ENCODE measurements at regions not wholly inside any gene's neighbourhood (a gene's known extent, or its start where the extent isn't known, plus 50 kb on each side); places are given as distances from the start of the nearest gene placed in this dataset.

DNA sequence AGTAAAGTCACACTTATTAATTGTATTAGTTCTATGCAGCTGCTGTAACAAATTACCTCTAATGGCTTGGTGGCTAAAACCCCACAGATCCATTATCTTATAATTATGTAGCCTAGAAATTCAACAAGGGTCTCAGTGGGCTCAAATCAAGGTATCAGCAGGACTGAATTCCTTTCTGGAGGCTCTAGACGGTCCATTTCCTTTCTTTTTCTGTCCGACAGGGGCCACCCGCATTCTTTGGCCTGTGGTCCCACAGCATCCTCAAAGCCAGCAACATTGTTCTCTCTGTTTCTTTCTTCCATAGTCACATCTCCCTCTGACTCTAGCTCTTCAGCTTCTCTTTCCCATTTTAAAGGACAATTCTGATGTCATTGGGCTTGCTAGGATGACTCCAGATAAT lies 276.3 kb upstream of the ZNF717 start:
- no peak for TF ChIP-seq ZNF560 (tag by site-specific recombination; IDR thresholded peaks at IDR 0.05; ENCODE audit: borderline replicate concordance)
- TF ChIP-seq, protein P1, sequence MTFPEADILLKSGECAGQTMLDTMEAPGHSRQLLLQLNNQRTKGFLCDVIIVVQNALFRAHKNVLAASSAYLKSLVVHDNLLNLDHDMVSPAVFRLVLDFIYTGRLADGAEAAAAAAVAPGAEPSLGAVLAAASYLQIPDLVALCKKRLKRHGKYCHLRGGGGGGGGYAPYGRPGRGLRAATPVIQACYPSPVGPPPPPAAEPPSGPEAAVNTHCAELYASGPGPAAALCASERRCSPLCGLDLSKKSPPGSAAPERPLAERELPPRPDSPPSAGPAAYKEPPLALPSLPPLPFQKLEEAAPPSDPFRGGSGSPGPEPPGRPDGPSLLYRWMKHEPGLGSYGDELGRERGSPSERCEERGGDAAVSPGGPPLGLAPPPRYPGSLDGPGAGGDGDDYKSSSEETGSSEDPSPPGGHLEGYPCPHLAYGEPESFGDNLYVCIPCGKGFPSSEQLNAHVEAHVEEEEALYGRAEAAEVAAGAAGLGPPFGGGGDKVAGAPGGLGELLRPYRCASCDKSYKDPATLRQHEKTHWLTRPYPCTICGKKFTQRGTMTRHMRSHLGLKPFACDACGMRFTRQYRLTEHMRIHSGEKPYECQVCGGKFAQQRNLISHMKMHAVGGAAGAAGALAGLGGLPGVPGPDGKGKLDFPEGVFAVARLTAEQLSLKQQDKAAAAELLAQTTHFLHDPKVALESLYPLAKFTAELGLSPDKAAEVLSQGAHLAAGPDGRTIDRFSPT (tag by site-specific recombination; IDR thresholded peaks at IDR 0.05), result no peak
- TF ChIP-seq, protein P2, sequence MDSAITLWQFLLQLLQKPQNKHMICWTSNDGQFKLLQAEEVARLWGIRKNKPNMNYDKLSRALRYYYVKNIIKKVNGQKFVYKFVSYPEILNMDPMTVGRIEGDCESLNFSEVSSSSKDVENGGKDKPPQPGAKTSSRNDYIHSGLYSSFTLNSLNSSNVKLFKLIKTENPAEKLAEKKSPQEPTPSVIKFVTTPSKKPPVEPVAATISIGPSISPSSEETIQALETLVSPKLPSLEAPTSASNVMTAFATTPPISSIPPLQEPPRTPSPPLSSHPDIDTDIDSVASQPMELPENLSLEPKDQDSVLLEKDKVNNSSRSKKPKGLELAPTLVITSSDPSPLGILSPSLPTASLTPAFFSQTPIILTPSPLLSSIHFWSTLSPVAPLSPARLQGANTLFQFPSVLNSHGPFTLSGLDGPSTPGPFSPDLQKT (IDR thresholded peaks at IDR 0.05; ENCODE audit: borderline replicate concordance, low read depth, low read length), result no peak
- no peak for TF ChIP-seq RBAK (tag by site-specific recombination; IDR thresholded peaks at IDR 0.05)
- TF ChIP-seq SCRT2 (tag by site-specific recombination; IDR thresholded peaks at IDR 0.05), result no peak
- no peak for TF ChIP-seq FEZF1 (tag by site-specific recombination; IDR thresholded peaks at IDR 0.05)
- no peak for TF ChIP-seq ZNF423 (tag by site-specific recombination; IDR thresholded peaks at IDR 0.05)
- no peak for TF ChIP-seq ZNF16 (tag by site-specific recombination; IDR thresholded peaks at IDR 0.05; ENCODE audit: low read depth)
- TF ChIP-seq ZNF157 (tag by site-specific recombination; IDR thresholded peaks at IDR 0.05), result no peak
- TF ChIP-seq OSR2 (tag by site-specific recombination; IDR thresholded peaks at IDR 0.05), result no peak
- no peak for TF ChIP-seq ZNF133 (tag by site-specific recombination; IDR thresholded peaks at IDR 0.05)
- TF ChIP-seq ZNF214 (tag by site-specific recombination; IDR thresholded peaks at IDR 0.05; ENCODE audit: borderline replicate concordance), result no peak
- no peak for TF ChIP-seq BCL11B (tag by site-specific recombination; IDR thresholded peaks at IDR 0.05; ENCODE audit: low read depth)
- TF ChIP-seq ZNF112 (tag by site-specific recombination; IDR thresholded peaks at IDR 0.05), result no peak
- no peak for TF ChIP-seq ZNF707 (tag by site-specific recombination; IDR thresholded peaks at IDR 0.05)
- ChIA-PET CTCF (no interaction called here), POLR2A (no interaction called here)
- no peaks in the 10 kb centered on the region for H3K4me1 ChIP-seq (ENCODE audit: control insufficient read depth, insufficient read depth, low read length)
- no peak overlapping the region for H3K27ac ChIP-seq (ENCODE audit: extremely low read depth, low read depth, low read length)
- no peak overlapping the region for H3K4me3 ChIP-seq (ENCODE audit: low read depth, low read length)
- no peaks in the 10 kb centered on the region for H3K36me3 ChIP-seq (ENCODE audit: control insufficient read depth in 2 of 2, insufficient read depth in 1 of 2, low read length in 2 of 2)
- H3K9me3 ChIP-seq (ENCODE audit: control insufficient read depth, insufficient read depth, low read depth, low read length), result no peaks in the 10 kb centered on the region

DNA sequence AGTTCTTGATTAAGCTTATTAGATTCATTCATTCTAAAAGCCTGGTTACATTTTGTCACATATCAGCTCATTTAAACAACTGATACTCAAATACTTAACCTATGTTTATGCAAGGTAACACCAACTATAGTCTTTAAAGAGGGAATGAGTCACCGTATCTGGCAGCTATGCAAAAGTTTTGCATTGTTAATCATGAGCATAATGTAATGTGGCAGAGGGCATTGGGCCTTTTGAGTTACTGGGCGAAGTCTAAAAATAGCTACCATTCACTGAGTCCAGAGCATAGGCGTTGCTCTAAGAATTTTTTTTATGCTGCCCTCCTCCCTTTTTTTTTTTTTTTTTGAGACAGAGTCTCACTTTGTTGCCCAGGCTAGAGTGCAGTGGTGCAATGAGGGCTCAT lies 277.7 kb upstream of the ZNF717 start:
- no peaks in the 10 kb centered on the region for H3K4me1 ChIP-seq (ENCODE audit: control insufficient read depth, insufficient read depth, low read length)
- H3K4me3 ChIP-seq (ENCODE audit: low read depth, low read length), result no peak overlapping the region
- CTCF ChIA-PET, result no interaction called here
- POLR2A ChIA-PET, result no interaction called here
- H3K9me3 ChIP-seq (ENCODE audit: control insufficient read depth, insufficient read depth, low read depth, low read length), result no peaks in the 10 kb centered on the region
- H3K27ac ChIP-seq (ENCODE audit: extremely low read depth, low read depth, low read length), result no peak overlapping the region
- H3K36me3 ChIP-seq (ENCODE audit: control insufficient read depth in 2 of 2, insufficient read depth in 1 of 2, low read length in 2 of 2), result no peaks in the 10 kb centered on the region
- TF ChIP-seq BCL11A (tag by site-specific recombination; IDR thresholded peaks at IDR 0.05; ENCODE audit: low read depth) (no peak), ZNF473 (tag by site-specific recombination; IDR thresholded peaks at IDR 0.05) (no peak), ZNF488 (tag by site-specific recombination; IDR thresholded peaks at IDR 0.05) (no peak), KLF9 (tag by site-specific recombination; IDR thresholded peaks at IDR 0.05; ENCODE audit: low read depth) (no peak), ZNF146 (tag by site-specific recombination; IDR thresholded peaks at IDR 0.05) (no peak), ZNF214 (tag by site-specific recombination; IDR thresholded peaks at IDR 0.05; ENCODE audit: borderline replicate concordance) (no peak), ZNF341 (tag by site-specific recombination; IDR thresholded peaks at IDR 0.05; ENCODE audit: low read depth) (no peak), HOXD13 (CRISPR knock-in tag; IDR thresholded peaks at IDR 0.05; ENCODE audit: borderline replicate concordance) (no peak), GLI2 (tag by site-specific recombination; IDR thresholded peaks at IDR 0.05; ENCODE audit: borderline replicate concordance, low read depth) (no peak), ZNF132 (tag by site-specific recombination; IDR thresholded peaks at IDR 0.05; ENCODE audit: borderline replicate concordance) (no peak), ZNF549 (tag by site-specific recombination; IDR thresholded peaks at IDR 0.05) (no peak), ZNF76 (tag by site-specific recombination; IDR thresholded peaks at IDR 0.05; ENCODE audit: borderline replicate concordance, low read depth) (no peak), ZNF175 (tag by site-specific recombination; IDR thresholded peaks at IDR 0.05) (no peak), ZNF555 (tag by site-specific recombination; conservative IDR thresholded peaks at IDR 0.05) (no peak), ZNF354C (tag by site-specific recombination; IDR thresholded peaks at IDR 0.05; ENCODE audit: borderline replicate concordance, low read depth) (no peak), ZNF768 (tag by site-specific recombination; IDR thresholded peaks at IDR 0.05) (no peak)
- TF ChIP-seq, protein P3, sequence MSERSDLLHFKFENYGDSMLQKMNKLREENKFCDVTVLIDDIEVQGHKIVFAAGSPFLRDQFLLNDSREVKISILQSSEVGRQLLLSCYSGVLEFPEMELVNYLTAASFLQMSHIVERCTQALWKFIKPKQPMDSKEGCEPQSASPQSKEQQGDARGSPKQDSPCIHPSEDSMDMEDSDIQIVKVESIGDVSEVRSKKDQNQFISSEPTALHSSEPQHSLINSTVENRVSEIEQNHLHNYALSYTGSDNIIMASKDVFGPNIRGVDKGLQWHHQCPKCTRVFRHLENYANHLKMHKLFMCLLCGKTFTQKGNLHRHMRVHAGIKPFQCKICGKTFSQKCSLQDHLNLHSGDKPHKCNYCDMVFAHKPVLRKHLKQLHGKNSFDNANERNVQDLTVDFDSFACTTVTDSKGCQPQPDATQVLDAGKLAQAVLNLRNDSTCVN (tag by site-specific recombination; optimal IDR thresholded peaks at IDR 0.05), result no peak
